Muscle of back (tissue), 3 donors: ENCODE measurements at regions not wholly inside any gene's neighbourhood (a gene's known extent, or its start where the extent isn't known, plus 50 kb on each side); places are given as distances from the start of the nearest gene placed in this dataset.

Source experiments
- DNase-seq, 3 donors: peaks; one replicate each; pipeline versions ENCODE4 v3.0.0 to v3.0.0-alpha.2; 2013

DNA sequence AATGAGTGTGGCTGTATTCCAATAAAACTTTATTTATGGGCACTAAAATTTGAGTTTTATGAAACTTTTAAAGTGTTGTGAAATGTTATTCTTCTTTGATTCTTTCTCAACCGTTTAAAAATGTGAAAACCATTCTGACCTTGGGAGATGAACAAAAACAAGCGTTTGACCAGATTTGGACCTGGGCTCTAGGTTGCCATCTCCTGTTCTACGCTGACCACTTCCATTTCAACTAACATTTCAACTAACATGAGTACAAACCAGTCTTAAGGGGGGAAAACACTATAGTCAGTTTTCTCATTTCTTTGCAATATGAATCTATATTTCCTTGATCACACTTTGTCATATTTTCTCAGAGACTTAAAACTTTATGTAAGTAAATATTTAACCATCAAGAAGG lies 118.4 kb upstream of the IRX5 start:
- DNase-seq, result no peak

DNA sequence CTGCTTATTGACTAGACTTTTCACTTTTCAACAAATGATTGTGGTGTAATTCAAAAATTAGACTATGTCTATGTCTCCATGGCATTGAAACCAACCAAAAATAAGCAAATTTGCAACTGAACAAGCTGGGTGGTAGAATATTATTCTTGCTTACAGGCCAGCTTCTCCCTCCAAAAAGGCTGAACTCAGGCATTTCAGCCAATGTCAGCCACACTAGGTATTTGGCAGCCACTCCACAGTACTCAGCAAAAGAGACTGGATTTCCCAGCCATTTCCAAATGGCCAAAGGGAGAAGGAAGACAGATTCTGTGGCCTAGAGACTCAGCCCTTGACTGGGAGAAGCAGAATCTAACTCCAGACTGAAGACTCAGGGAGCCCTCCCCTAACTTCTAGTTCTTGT lies 121.8 kb upstream of the IRX5 start:
- DNase-seq, result no peak

DNA sequence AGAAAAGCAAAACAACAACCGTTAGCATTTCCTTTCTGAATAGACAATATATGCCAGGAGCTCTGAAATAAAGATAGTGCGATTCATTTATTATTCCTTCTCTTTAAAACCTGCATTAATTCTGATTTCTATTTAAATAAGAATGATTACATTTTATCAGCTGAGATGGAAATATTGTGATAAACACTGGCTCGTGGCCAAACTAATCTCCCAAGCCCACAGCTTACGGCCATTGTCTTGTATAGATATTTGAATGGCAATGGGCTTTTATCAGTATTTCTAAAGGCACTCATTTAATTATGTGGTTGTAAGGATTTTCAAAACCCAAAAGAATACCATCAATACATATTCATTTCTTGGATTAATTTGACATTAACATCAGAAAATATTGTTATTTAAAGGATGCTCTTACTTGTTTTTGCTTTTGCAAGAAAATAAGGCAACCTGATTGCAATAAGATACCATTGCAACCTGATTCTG lies 123.7 kb upstream of the IRX5 start:
- no peak for DNase-seq

DNA sequence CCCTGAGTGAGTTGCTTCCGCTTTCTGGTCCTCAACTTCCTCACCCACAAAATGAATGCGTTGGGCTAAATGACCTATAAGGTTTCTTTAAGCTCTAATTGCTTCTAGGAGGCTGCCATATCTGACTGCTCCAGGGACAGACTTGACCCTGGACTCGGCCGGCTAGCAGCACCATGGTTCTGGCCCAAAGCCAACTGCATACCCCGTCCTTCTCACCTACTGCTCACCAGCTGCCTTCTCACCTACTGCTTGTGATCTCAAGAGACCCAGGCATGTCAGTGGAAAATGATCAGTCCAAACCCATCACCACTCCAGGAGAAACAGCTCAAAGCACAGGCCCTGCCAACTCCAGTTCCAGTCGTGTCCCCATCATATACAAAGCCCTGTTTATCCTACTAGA lies 124.3 kb upstream of the IRX5 start:
- no peak for DNase-seq

DNA sequence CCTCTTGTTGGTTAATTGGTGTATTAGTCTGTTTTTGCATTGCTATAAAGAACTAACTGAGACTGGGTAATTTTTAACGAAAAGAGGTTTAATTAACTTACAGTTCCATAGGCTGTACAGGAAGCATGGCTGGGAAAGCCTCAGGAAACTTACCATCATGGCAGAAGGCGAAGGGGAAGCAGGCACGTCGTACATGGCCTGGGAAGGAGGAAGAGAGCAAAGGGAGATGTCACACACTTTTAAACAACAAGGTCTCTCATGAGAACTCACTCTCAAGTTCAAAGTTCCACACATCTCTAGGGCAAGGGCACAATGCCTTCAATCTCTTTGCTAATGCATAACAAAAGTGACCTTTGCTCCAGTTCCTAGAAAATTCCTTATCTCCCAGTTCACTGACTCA lies 125.0 kb upstream of the IRX5 start:
- no peak for DNase-seq

DNA sequence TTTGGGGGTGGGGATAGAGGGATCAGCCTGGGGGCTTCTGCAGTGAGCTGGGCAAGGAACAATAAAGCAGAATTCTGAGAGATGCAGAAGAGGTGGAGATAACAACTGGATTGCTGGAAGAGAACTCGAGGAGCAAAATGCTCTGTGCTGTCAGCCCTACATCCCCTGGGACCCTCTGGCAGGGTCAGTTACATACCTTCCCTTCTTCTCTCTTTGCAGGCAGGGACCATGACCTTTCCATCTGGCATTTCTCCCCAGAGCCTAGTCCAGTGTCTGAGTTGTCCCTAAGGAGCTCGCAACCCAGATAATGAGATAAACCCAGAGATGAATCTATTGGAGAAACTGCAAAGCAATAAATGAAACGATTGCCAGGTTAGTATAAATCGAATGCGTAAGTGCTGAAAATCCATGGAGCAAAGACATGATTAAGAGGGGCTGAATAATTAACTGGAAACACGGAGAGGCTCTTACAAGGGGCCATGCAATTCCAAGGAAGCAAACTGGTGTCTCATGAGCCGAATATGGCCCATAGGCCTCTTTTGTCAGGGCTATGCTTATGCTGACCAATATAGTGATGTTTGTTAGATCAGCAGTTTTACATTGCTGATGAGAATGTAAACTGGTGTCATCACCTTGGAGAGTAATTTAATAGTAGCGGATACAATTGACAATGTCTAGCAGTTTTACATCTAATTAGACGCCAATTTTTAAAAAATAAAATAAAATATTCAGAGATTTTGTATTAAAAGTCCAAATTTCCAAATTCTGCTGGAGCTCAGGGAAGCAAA lies 129.4 kb upstream of the IRX5 start:
- no peak for DNase-seq

DNA sequence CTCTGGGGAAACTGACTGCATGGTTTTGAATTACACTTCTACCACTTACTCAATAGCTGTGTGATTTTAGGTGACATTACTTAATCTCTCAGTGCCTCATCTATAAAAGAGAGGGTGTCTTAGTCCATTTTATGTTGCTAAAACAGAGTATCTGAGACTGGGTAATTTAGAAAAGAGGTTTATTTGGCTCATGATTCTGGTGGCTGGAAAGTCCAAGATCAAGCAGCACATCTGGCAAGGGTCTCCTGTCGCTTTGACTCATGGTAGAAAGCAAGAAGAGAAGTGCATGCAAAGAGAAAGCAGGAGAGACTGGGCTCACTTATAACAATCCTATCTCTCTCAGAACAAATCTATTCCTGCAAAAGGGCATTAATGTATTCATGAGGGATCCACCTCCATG lies 132.4 kb upstream of the IRX5 start:
- DNase-seq, result no peak

DNA sequence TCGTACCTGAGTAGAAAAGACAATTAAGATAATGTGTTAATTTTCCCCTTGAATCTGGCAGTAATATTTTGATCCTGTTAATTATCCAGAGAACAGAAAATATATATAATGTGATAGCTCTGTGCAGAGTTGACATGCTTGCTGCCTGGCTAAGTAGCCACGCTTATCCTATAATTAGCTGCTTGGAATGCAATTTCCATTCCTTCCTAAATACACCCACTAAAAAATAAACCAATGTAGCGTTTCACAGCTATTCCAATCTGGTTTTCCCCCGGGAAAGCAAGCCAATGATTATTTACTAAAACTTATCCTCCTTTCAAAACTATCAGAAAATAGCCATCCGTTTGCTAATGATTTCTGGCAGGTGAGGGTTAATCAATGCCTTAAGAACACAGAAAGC lies 134.5 kb upstream of the IRX5 start:
- DNase-seq, result no peak

DNA sequence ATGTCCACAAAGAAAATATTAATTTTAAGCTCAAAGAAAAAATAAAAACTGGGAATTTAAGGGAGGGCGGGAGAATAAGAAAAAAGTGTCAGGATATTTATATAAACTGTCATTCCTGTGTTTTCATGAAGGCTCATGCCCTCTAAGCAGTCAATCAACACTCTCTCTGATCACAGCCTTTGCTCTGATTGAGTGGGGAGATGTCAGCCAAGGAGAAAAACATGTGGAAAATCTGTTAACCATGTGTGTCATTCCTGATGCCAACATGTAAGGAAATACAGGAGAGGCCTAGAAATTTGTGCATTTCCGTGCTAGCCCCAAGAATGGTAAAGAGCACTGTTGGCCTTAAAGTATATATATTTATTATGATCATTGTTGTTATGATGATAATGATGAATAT lies 137.9 kb upstream of the IRX5 start:
- peak in 2 of 3 donors; percentile 12 to 44 for DNase-seq

DNA sequence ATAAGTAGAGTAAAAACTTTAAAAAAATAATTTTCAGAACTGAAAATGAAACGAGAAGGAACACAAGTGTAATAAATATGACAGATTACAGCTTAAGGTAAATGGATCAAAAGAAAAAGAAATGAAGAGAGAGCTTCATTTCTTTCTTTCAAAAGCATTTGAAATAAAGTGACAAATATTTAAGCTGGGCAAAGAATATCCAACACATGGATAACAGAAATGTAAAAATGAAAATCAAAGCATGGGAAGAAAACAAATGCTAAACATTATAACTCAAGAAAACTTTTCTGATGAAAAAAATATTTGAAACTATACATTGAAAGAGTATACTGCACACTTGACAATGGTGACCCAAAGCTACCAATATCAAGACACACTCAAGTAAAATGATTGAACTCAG lies 143.6 kb upstream of the IRX5 start:
- no peak for DNase-seq

DNA sequence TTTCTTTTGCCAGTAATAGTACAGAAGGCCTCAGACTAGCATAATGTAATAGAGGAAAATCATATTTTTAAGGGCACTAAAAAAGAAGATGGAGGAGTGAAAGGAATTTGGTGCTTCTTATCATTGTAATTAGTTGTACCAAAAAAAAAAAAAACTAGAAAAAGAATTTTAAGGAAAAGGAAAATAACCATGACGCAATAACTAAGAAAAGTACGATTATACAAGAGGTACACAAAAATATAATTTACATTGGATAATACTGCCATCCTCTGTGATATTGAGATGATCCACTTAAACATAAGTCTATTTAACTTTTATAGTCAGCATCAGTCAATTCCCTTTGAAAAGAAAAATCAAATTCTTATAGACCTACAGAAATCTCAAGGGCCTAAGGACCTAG lies 146.7 kb upstream of the IRX5 start:
- DNase-seq, result no peak

DNA sequence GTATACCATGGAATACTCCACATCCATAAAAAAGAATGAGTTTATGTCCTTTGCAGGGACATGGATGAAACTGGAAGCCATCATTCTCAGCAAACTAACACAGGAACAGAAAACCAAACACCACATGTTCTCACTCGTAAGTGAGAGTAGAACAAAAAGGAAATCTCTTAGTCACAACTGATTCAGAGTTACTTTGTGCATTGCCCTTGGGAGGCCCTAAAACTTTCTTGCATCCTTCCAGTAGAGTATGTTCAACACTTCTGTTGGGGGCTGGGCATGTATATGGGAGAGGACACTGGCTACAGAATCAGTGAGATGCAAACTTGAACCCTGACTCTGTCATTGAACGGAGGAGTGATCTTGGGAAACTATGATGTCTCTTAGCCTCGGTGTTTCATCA lies 147.4 kb upstream of the IRX5 start:
- no peak for DNase-seq

DNA sequence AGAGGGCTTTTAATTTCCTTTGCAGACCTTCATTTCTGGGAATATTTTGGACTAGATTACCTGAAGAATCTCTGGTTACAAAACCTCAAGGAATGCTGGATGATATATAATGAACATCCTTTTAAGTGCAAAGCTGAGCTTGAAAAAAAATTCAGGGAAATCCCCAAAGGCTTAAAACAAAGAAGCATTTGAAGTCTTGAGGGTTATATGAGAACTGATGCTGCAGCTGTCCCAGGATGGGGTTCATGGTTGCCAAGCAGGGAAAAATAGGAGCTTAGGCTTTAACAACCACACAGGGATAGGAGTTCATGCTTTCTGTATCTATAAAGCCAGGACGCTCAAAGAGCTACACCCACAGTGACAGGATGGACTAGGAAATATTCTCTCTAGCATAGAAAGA lies 150.4 kb upstream of the IRX5 start:
- no peak for DNase-seq

DNA sequence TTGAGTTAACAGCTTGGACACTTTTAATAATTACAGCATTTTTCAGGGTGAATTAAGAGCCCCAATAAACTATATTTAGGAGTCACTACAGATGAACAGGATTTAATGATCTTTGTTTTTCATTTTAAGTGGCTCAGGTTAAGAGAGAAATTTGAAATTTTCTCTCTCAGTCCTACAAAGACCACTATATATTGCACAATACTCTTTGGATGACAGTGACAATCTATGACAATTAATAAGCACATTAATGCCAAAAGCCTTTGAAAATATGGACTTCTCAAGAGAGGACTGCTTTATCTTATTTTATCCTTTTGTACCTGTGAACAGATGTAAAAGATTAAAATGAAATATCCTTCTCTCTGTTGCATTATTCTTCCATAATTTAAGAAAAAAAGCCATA lies 151.1 kb upstream of the IRX5 start:
- no peak for DNase-seq

DNA sequence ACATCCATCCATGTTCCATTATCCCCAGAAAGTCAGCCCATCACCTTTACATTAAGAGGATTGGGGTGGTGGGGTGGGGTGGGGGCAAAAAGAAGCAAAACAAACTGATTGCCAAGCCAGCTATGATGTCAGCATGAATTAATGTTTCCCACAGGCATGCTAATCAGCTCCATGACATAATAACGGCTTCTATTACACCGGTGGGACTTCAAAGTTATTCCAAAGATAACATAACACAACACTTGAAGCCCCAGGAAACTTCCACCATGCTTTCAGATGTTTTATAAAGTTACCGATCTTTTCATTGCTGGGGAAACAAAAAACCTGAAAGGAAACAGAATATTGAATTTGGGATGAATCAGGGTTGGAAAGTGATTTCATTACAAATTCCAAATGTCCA lies 155.9 kb upstream of the IRX5 start:
- DNase-seq, result no peak

DNA sequence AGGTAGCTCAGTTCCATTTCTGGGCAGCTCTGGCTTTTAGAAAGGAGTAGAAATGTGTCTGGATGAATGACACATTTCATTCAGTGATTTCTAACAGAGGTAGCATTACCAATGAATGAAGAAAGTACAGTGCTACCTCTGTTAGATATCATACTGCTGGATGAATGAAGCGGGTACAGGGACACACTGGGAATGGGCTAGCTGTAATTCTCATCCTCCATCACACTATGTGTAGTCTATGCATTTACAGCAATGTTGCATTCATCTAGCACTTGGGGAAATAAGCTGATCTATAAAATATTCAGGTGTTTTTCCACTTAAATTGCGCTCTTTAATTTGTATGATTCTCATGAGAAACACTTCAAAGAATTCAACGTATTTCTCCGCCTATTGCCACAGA lies 158.3 kb upstream of the IRX5 start:
- no peak for DNase-seq

DNA sequence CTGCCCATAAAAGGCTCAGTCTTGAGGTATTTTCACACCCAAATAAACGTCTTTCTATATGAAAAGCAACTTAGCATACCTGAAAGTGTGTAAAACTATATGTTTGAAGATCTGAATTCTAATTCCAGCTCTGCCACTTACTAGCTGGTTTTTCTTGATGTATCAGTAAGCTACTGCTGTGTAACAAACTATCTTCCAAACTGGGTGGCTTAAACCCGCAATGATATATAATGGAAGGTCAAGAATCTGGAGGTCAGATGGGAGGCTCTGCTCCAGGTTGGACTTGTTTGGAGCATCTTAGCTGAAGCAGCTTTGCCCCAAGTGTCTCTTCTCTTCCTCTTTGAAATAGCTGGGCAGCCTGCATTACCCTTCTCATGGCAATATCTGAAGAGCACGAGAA lies 164.3 kb upstream of the IRX5 start:
- DNase-seq, result no peak

DNA sequence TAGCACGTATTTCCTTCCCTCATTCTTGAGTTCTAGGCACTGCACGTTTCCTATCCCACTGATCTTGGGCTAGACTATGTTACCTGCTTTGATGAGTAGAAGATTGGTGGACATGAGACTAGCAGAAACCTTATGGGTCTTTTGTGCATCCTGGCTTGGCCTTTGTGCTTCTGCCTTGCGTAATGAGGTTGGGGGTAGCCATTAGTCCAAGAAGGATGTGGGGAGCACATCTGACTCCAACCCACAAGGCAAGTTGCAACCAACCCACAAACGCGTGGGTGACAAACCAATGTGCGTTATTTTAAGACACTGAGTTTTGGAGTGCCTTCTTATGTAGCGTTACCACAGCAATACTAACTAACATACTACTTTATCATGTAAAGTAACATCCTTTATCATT lies 180.4 kb upstream of the IRX5 start:
- no peak for DNase-seq

DNA sequence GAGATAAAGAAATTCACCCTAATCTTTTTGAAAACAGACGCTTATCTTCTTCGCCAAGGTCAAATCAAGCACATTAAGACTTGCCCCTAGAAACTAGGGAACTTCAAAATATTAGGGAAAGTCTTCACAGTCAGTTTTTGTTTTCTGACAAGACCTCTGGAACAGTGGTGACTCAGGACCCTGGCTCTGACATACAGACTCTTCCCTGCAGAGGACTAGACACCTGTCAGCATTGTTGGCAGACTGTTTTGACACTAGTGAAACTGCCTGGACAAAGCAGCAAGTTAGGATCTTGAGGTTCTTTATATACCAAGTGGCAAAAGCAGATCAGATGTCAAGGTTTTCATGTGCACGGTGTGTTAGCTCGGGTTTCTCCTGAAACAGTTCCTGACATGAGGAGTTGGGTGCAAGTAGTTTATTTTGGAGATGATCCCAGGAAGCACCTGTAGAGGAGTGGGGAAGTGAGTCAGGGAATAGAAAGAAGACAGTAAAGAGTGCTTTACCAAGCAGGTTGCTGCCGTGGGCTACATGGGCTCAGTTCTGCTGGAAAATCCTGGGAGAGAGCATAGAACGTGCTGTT lies 182.0 kb upstream of the IRX5 start:
- no peak for DNase-seq

DNA sequence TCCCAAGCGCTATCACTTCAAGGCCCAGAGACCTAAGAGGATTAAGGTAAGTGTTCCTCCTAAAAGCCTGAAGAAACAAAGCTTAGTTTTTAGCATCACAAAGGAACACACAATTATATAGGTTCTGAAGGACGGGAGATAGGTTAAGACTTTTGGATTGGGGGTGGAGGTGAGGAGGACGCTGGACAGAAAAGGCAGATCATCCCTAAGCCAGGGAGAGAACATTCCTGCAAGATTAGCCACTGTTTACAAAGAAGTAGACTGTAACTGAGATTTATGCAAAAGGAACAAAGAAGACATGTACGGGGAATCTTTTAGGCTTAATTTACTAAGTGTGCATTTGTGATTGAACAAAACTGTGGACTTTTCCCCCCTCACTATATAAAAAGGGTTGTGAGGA lies 184.1 kb upstream of the IRX5 start:
- DNase-seq, result no peak

DNA sequence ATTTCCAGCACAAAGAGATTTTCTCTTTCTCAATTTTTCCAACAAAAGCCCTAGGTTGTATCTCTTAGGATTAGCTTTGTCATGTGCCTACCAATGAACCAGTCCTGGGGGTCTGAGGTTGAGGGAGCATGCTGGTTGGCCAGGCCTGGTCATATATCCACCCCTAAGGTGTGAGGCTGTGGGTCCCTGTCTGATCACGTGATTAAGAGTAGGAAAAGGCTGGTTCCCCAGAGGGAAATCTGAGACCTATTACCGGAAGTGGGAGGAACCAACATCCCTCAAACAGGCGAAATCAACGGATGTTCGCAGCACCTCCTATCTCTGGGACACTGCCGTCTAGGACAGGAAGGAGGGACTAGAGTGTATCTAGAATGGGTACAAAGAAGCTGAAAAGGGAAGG lies 185.7 kb upstream of the IRX5 start:
- no peak for DNase-seq

DNA sequence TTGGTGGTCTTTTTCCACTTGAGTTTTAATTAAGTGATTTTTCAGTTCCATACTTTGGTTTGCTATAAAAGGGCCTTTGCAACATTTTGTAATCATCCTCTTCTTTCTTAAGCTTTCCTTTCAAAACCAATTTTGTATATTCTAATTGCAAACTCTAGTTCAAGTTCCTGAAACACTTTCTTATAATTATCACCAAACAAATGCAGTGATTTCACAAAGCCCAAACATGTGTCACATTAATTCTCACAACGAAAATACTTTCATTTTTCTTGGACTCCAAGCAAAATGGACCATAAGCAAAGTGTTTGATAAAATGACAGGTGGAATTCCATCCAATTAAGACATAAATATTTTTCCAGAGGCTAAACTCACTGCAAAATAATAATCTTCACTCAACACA lies 188.2 kb upstream of the IRX5 start:
- no peak for DNase-seq

DNA sequence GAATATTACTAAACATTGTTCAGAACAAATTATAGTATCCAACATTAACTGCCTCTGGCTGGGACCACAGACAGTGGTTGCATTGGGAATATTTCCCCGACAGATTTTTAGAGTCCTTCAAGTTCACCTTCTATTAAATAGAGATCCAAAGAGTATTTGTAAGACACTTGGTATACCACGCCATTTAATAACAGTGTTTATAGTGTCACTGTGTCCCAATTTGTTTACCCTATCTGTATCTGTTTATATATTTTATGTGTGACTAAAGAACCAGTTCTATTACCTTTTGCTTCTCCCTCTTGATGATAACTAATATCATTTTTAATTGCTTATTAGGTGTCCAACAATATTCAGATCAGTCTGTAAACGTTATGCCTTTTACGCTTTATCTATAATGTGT lies 191.3 kb upstream of the IRX5 start:
- no peak for DNase-seq

DNA sequence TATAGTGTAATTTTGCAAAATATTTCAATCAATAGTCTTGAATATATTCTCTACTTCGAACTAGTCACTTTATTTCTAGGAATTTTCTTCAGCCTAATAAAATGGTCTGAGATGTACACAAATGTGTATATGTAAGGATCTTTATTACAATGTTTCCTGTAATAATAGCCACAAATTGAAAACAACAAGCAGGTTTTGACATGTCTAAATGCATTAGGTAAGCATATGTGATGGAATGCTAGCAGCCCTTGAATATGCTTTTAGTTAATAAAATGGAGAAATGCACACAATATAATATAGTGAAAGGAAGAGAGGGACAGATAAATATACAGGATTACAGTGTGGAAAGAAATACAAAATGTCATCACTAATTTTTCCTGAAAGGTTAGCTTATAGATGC lies 196.5 kb upstream of the IRX5 start:
- no peak for DNase-seq
